ENCODE measurements at regions not wholly inside any gene's neighbourhood (a gene's known extent, or its start where the extent isn't known, plus 50 kb on each side); places are given as distances from the start of the nearest gene placed in this dataset.

- 92% methylated on average over 2 of the region's 7 CpGs for WGBS (ENCODE audit: insufficient coverage)
- Histone ChIP-seq H3K4me1 (ENCODE audit: control insufficient read depth, insufficient read depth, low read length) (no peaks in the 10 kb centered on the region), H3K27ac (ENCODE audit: low read length) (no peak overlapping the region)
These were observed 139.8 kb downstream of the IRX2 start for GRCh38 chr5:2611659-2612058.

GRCh38 chr5:2610986-2611385, 140.5 kb downstream of the IRX2 start:
- H3K36me3 ChIP-seq (ENCODE audit: control insufficient read depth, insufficient read depth, low read length) = no peaks in the 10 kb centered on the region
- DNase-seq = no peak
- 89% methylated on average over 3 of the region's 5 CpGs for WGBS (ENCODE audit: insufficient coverage)

More at GRCh38 chr5:2611659-2612058, 139.8 kb downstream of the IRX2 start:
- no peaks in the 10 kb centered on the region for H3K9me3 ChIP-seq (replicated peaks; ENCODE audit: control insufficient read depth, low read depth, low read length)
- H3K27me3 ChIP-seq (ENCODE audit: control insufficient read depth, insufficient read depth, low read length) = peaks cover 5% of the 10 kb centered on the region
- no peak for DNase-seq
- no peak overlapping the region for H3K4me3 ChIP-seq (ENCODE audit: low read length)
- H3K36me3 ChIP-seq (ENCODE audit: control insufficient read depth, insufficient read depth, low read length) = no peaks in the 10 kb centered on the region

GRCh38 chr5:2608391-2608790, 143.1 kb downstream of the IRX2 start:
- Histone ChIP-seq H3K4me3 (ENCODE audit: low read length) (no peak overlapping the region), H3K36me3 (ENCODE audit: control insufficient read depth, insufficient read depth, low read length) (no peaks in the 10 kb centered on the region), H3K27me3 (ENCODE audit: control insufficient read depth, insufficient read depth, low read length) (peaks cover 3% of the 10 kb centered on the region), H3K4me1 (ENCODE audit: control insufficient read depth, insufficient read depth, low read length) (no peaks in the 10 kb centered on the region), H3K27ac (ENCODE audit: low read length) (no peak overlapping the region), H3K9me3 (replicated peaks; ENCODE audit: control insufficient read depth, low read depth, low read length) (no peaks in the 10 kb centered on the region)
- 48% methylated on average over 5 of the region's 6 CpGs for WGBS (ENCODE audit: insufficient coverage)
- no peak for DNase-seq

More at GRCh38 chr5:2610986-2611385, 140.5 kb downstream of the IRX2 start:
- peaks cover 5% of the 10 kb centered on the region for H3K27me3 ChIP-seq (ENCODE audit: control insufficient read depth, insufficient read depth, low read length)
- H3K27ac ChIP-seq (ENCODE audit: low read length) = no peak overlapping the region
- H3K4me3 ChIP-seq (ENCODE audit: low read length) = no peak overlapping the region
- no peaks in the 10 kb centered on the region for H3K4me1 ChIP-seq (ENCODE audit: control insufficient read depth, insufficient read depth, low read length)
- H3K9me3 ChIP-seq (replicated peaks; ENCODE audit: control insufficient read depth, low read depth, low read length) = no peaks in the 10 kb centered on the region

GRCh38 chr5:2607598-2607997, 143.9 kb downstream of the IRX2 start:
- no peaks in the 10 kb centered on the region for H3K36me3 ChIP-seq (ENCODE audit: control insufficient read depth, insufficient read depth, low read length)
- no peaks in the 10 kb centered on the region for H3K9me3 ChIP-seq (replicated peaks; ENCODE audit: control insufficient read depth, low read depth, low read length)
- DNase-seq = no peak
- H3K4me3 ChIP-seq (ENCODE audit: low read length) = no peak overlapping the region
- H3K27ac ChIP-seq (ENCODE audit: low read length) = no peak overlapping the region
- no peaks in the 10 kb centered on the region for H3K4me1 ChIP-seq (ENCODE audit: control insufficient read depth, insufficient read depth, low read length)
- peaks cover under 1% of the 10 kb centered on the region for H3K27me3 ChIP-seq (ENCODE audit: control insufficient read depth, insufficient read depth, low read length)
- 63% methylated on average over 3 of the region's 6 CpGs for WGBS (ENCODE audit: insufficient coverage)

GRCh38 chr5:2603272-2603575, 148.3 kb downstream of the IRX2 start:
- DNase-seq = no peak
- H3K27me3 ChIP-seq (ENCODE audit: control insufficient read depth, insufficient read depth, low read length) = peaks cover 4% of the 10 kb centered on the region
- no peaks in the 10 kb centered on the region for H3K36me3 ChIP-seq (ENCODE audit: control insufficient read depth, insufficient read depth, low read length)
- H3K4me3 ChIP-seq (ENCODE audit: low read length) = no peak overlapping the region
- WGBS (ENCODE audit: insufficient coverage) = 59% methylated on average over 4 of the region's 5 CpGs
- no peaks in the 10 kb centered on the region for H3K9me3 ChIP-seq (replicated peaks; ENCODE audit: control insufficient read depth, low read depth, low read length)
- H3K27ac ChIP-seq (ENCODE audit: low read length) = no peak overlapping the region
- no peaks in the 10 kb centered on the region for H3K4me1 ChIP-seq (ENCODE audit: control insufficient read depth, insufficient read depth, low read length)

- Histone ChIP-seq H3K4me1 (ENCODE audit: control insufficient read depth, insufficient read depth, low read length) (no peaks in the 10 kb centered on the region), H3K27ac (ENCODE audit: low read length) (no peak overlapping the region), H3K9me3 (replicated peaks; ENCODE audit: control insufficient read depth, low read depth, low read length) (no peaks in the 10 kb centered on the region), H3K36me3 (ENCODE audit: control insufficient read depth, insufficient read depth, low read length) (no peaks in the 10 kb centered on the region), H3K27me3 (ENCODE audit: control insufficient read depth, insufficient read depth, low read length) (peaks cover 4% of the 10 kb centered on the region), H3K4me3 (ENCODE audit: low read length) (no peak overlapping the region)
- 19% methylated on average over 2 of the region's 7 CpGs for WGBS (ENCODE audit: insufficient coverage)
- peak; percentile 30 for DNase-seq
These were observed 148.8 kb downstream of the IRX2 start for GRCh38 chr5:2602451-2603271.

GRCh38 chr5:2598503-2598902, 153.0 kb downstream of the IRX2 start:
- no CpG with 5 or more reads among the region's 1 CpG for WGBS (ENCODE audit: insufficient coverage)
- Histone ChIP-seq H3K27ac (ENCODE audit: low read length) (no peak overlapping the region), H3K27me3 (ENCODE audit: control insufficient read depth, insufficient read depth, low read length) (peaks cover 4% of the 10 kb centered on the region), H3K9me3 (replicated peaks; ENCODE audit: control insufficient read depth, low read depth, low read length) (no peaks in the 10 kb centered on the region), H3K4me1 (ENCODE audit: control insufficient read depth, insufficient read depth, low read length) (no peaks in the 10 kb centered on the region), H3K4me3 (ENCODE audit: low read length) (no peak overlapping the region), H3K36me3 (ENCODE audit: control insufficient read depth, insufficient read depth, low read length) (no peaks in the 10 kb centered on the region)
- DNase-seq = no peak

- Histone ChIP-seq H3K4me3 (ENCODE audit: low read length) (no peak overlapping the region), H3K27ac (ENCODE audit: low read length) (no peak overlapping the region), H3K36me3 (ENCODE audit: control insufficient read depth, insufficient read depth, low read length) (no peaks in the 10 kb centered on the region), H3K9me3 (replicated peaks; ENCODE audit: control insufficient read depth, low read depth, low read length) (no peaks in the 10 kb centered on the region), H3K4me1 (ENCODE audit: control insufficient read depth, insufficient read depth, low read length) (no peaks in the 10 kb centered on the region), H3K27me3 (ENCODE audit: control insufficient read depth, insufficient read depth, low read length) (no peaks in the 10 kb centered on the region)
- WGBS (ENCODE audit: insufficient coverage) = no CpG with 5 or more reads among the region's 1 CpG
- no peak for DNase-seq
These were observed 156.8 kb downstream of the IRX2 start for GRCh38 chr5:2594701-2595100.

GRCh38 chr5:2592766-2593165, 158.7 kb downstream of the IRX2 start:
- no CpG with 5 or more reads among the region's 10 CpGs for WGBS (ENCODE audit: insufficient coverage)
- no peak for DNase-seq
- Histone ChIP-seq H3K4me3 (ENCODE audit: low read length) (no peak overlapping the region), H3K27ac (ENCODE audit: low read length) (no peak overlapping the region), H3K27me3 (ENCODE audit: control insufficient read depth, insufficient read depth, low read length) (no peaks in the 10 kb centered on the region), H3K4me1 (ENCODE audit: control insufficient read depth, insufficient read depth, low read length) (no peaks in the 10 kb centered on the region), H3K9me3 (replicated peaks; ENCODE audit: control insufficient read depth, low read depth, low read length) (no peaks in the 10 kb centered on the region), H3K36me3 (ENCODE audit: control insufficient read depth, insufficient read depth, low read length) (no peaks in the 10 kb centered on the region)

- WGBS (ENCODE audit: insufficient coverage) = 45% methylated on average over 17 of the region's 19 CpGs
- no peaks in the 10 kb centered on the region for H3K36me3 ChIP-seq (ENCODE audit: control insufficient read depth, insufficient read depth, low read length)
- no peak for DNase-seq
- H3K4me3 ChIP-seq (ENCODE audit: low read length) = no peak overlapping the region
- H3K27me3 ChIP-seq (ENCODE audit: control insufficient read depth, insufficient read depth, low read length) = no peaks in the 10 kb centered on the region
- H3K4me1 ChIP-seq (ENCODE audit: control insufficient read depth, insufficient read depth, low read length) = no peaks in the 10 kb centered on the region
- H3K9me3 ChIP-seq (replicated peaks; ENCODE audit: control insufficient read depth, low read depth, low read length) = no peaks in the 10 kb centered on the region
- H3K27ac ChIP-seq (ENCODE audit: low read length) = no peak overlapping the region
These were observed 159.6 kb downstream of the IRX2 start for GRCh38 chr5:2591777-2592453.
